HS-5 (cell line): ENCODE measurements at regions not wholly inside any gene's neighbourhood (a gene's known extent, or its start where the extent isn't known, plus 50 kb on each side); places are given as distances from the start of the nearest gene placed in this dataset.

Source experiments
- DNase-seq: peaks from one replicate; pipeline ENCODE4 v3.0.0-alpha.2; 2012; ENCODE audit warnings: low read depth

DNA sequence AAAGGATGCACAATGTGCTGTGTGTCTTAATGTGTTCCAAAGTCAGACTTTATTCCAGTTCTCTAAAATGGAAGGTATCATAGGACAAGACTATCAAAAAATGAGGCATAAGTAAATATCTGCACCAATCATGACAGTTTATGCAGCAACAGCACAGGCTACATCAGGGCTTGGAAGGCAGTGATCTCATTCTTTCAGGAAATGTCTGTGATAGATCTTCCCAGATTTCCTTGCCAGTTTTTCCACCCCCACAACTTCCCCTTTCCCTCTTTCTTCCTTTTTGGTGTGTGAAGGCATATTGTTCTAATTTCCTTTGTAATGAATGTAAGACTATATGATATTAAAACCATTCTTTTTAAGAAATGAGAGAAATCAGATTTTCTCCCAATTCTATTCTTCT lies 326.7 kb downstream of the ATP23 start:
- peak; percentile 4 for DNase-seq

DNA sequence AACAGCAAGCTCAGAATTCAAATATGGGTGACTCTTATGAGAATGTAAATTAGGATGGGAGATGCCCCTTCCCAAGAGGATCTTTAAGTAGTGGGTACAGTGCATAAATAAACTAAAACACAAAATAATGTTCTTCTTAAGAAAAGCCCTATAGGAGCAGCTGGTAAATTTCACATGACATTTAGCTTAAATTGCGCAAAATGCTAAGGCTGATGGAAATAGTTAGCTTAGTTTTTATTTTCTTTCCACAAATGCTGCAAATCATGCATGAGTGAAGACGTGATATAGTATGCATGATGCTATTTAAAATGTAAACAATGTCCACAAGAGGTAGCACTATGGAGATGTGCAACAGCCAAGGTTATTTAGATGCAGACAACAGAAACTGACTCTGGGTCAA lies 328.1 kb downstream of the ATP23 start:
- no peak for DNase-seq

- no peak for DNase-seq
These were observed 329.8 kb downstream of the ATP23 start for GRCh38 chr12:58270966-58271705.

- DNase-seq = no peak
These were observed 331.1 kb downstream of the ATP23 start for GRCh38 chr12:58272461-58272860.

- no peak for DNase-seq
These were observed 335.9 kb downstream of the ATP23 start for GRCh38 chr12:58277231-58277630.

DNA sequence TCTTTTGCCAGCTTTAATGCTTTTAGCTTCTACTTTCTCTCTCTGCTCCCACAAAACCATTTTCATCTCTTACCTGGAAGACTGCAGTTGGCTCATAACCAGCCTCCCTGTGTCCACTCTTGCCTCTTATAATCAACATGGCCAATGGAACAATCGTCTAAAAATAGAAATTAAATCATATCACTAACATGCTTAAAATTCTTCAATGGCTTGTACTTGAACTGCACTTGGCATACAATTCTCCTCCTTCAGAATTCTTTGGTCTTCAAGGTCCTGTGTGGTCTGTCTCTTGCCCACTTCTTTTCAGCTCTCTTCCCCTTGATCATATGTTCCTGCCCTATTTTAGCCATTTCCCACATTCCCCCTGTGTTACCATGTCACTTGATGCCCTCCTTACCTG lies 342.2 kb downstream of the ATP23 start:
- DNase-seq = no peak

GRCh38 chr12:58285551-58285950 lies 344.2 kb downstream of the ATP23 start:
- no peak for DNase-seq

- no peak for DNase-seq
These were observed 345.0 kb downstream of the ATP23 start for GRCh38 chr12:58286353-58286752.

DNA sequence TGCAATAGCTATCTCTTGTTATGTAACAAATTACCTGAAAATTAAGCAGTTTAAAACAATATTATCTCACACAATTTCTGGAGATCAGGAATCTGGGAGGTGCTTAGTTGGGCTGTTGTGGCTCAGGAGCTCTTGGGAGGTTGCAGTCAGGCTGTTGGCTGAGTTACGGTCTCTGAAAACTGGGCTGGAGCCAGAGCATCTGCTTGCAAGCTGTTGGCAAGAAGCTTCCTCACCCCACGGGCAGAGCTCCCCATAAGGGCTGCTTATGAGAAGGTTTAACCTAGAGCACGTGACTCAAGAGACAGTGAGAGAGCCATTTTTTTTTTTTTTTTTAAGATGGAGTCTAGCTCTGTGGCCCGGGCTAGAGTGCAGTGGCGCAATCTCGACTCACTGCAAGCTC lies 346.8 kb downstream of the ATP23 start:
- DNase-seq = peak; percentile 19

DNA sequence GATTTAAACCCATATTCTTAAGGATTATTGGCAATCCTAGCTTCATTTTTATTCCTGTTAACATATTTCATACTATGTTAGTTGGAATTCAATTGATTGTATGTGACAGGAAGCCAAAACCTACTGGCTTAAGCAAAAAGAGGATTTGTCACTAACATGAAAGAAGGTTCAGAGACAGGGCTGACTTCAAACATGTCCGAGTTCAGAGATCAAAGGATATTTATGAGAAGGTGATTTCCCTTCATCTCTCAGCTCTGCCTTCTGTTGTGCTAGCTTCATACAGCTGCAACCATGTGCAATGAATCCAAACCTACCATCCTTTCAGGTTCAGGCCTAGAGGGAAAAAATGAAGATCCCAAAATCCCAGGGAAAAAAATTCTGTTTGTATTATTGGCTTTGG lies 349.7 kb downstream of the ATP23 start:
- DNase-seq = no peak

GRCh38 chr12:58293308-58293982 lies 352.1 kb downstream of the ATP23 start:
- DNase-seq = no peak

- DNase-seq = no peak
These were observed 353.9 kb downstream of the ATP23 start for GRCh38 chr12:58295268-58295667.

- no peak for DNase-seq
These were observed 355.5 kb downstream of the ATP23 start for GRCh38 chr12:58296863-58297262.

- DNase-seq = no peak
These were observed 357.4 kb downstream of the ATP23 start for GRCh38 chr12:58298803-58299202.

GRCh38 chr12:58299371-58299770 lies 358.0 kb downstream of the ATP23 start:
- no peak for DNase-seq

GRCh38 chr12:58301038-58301729 lies 359.8 kb downstream of the ATP23 start:
- no peak for DNase-seq

DNA sequence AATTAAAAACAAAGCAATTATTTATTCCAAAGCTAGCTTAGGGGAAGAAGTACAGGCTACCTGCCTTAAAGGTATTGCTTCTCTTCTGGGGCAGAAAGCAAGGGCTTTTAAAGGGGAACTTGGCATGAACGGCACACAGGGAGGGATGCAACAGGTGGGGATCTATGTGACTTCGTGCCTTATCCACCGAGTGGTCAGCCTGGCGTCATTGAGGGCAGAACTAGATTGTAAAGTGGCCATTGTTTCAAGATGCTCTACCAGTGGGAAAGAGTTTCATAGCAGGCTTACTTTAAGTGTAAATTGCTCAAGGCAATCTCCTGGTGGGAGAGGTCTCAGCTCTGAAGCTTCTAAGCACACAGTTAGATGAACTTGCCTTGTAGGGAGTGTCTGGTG lies 360.4 kb downstream of the ATP23 start:
- DNase-seq = no peak

GRCh38 chr12:58302487-58303011 lies 361.2 kb downstream of the ATP23 start:
- no peak for DNase-seq

DNA sequence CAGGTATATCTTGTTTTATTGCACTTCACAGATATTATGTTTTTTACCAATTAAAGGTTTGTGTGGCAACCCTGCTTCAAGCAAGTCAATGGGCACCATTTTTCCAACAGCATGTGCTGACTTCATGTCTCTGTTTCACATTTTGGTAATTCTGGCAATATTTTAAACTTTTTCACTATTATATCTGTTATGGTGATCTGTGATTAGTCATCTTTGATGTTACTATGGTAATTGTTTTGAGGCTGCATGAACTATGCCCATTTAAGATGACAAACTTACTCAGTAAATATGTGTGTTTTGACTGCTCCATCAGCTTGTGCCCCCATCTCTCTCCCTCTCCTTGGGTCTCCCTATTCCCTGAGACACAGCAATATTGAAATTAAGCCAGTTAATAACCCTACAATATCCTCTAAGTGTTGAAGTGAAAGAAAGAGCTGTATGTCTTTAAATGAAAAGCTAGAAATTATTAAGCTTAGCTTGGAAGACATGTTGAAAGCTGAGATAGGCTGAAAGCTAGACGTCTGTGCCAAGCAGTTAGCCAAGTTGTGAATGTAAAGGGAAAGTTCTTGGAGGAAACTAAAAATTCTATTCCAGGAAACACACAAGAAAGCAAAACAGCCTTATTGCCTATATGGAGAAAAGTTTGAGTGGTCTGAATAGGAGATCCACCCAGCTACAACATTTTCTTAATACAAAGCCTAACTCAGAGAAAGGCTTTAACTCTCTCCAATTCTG lies 365.1 kb downstream of the ATP23 start:
- no peak for DNase-seq

GRCh38 chr12:58309806-58310205 lies 368.4 kb downstream of the ATP23 start:
- no peak for DNase-seq

- DNase-seq = no peak
These were observed 369.0 kb downstream of the ATP23 start for GRCh38 chr12:58310368-58310767.
